OCI-LY1 (cell line): ENCODE measurements at regions not wholly inside any gene's neighbourhood (a gene's known extent, or its start where the extent isn't known, plus 50 kb on each side); places are given as distances from the start of the nearest gene placed in this dataset.

Experiments
- H2AFZ ChIP-seq: fragments of 200-600 bp; sonication (generic), shearing (Covaris generic); 2 replicates; pipeline ENCODE4 v1.6.0; 2014; ENCODE audit warnings: antibody characterized with exemption, mild to moderate bottlenecking, low read length
- H3F3A ChIP-seq: fragments of 200-600 bp; sonication (generic), shearing (Covaris generic); 2 replicates; pipeline ENCODE4 v1.6.0; 2014; ENCODE audit warnings: mild to moderate bottlenecking, antibody characterized with exemption, low read length, moderate library complexity; ENCODE audit not compliant: insufficient read depth
- H3K27ac ChIP-seq: fragments of 200-600 bp; sonication (generic); 2 replicates; pipeline ENCODE4 v1.5.1; 2014; ENCODE audit warnings: low read length, mixed run types, mild to moderate bottlenecking, low read depth; ENCODE audit not compliant: poor library complexity, severe bottlenecking
- H3K27me3 ChIP-seq: fragments of 200-600 bp; sonication (generic); 2 replicates; pipeline ENCODE4 v1.6.0; 2014; ENCODE audit warnings: antibody characterized with exemption, mild to moderate bottlenecking, low read length, moderate library complexity; ENCODE audit not compliant: insufficient read depth
- H3K36me3 ChIP-seq: fragments of 200-600 bp; sonication (generic); 2 replicates; pipeline ENCODE4 v1.6.1; 2014; ENCODE audit warnings: mild to moderate bottlenecking, antibody characterized with exemption, low read length, moderate library complexity, mixed read lengths; ENCODE audit not compliant: insufficient read depth
- H3K4me1 ChIP-seq: fragments of 200-600 bp; sonication (generic); 2 replicates; pipeline ENCODE4 v1.5.1; 2014; ENCODE audit warnings: mild to moderate bottlenecking, low read length, moderate library complexity; ENCODE audit not compliant: insufficient read depth, severe bottlenecking
- H3K4me2 ChIP-seq: fragments of 200-600 bp; sonication (generic), shearing (Covaris generic); 2 replicates; pipeline ENCODE4 v1.6.1; 2014; ENCODE audit warnings: low read length
- H3K4me3 ChIP-seq: fragments of 200-600 bp; sonication (generic); 2 replicates; pipeline ENCODE4 v1.5.1; 2014; ENCODE audit warnings: low read length, low read depth, mild to moderate bottlenecking, mixed read lengths; ENCODE audit not compliant: poor library complexity, severe bottlenecking
- H3K79me2 ChIP-seq: fragments of 200-600 bp; shearing (Covaris generic); 2 replicates; pipeline ENCODE4 v1.6.1; 2016; ENCODE audit warnings: mixed run types, low read length, mixed read lengths; ENCODE audit not compliant: insufficient read depth
- H3K9ac ChIP-seq: fragments of 200-600 bp; sonication (generic), shearing (Covaris generic); 2 replicates; pipeline ENCODE4 v1.6.1; 2014; ENCODE audit warnings: mild to moderate bottlenecking, low read length, mixed read lengths
- H3K9me2 ChIP-seq: fragments of 200-600 bp; sonication (generic), shearing (Covaris generic); 2 replicates; pipeline ENCODE4 v1.6.1; 2014; ENCODE audit warnings: low read depth, mild to moderate bottlenecking, low read length, mixed read lengths
- H3K9me3 ChIP-seq: fragments of 200-600 bp; shearing (Covaris generic); 2 replicates; pipeline ENCODE4 v1.6.1; 2014; ENCODE audit warnings: low read length, mixed read lengths
- H4K20me1 ChIP-seq: fragments of 200-600 bp; sonication (generic), shearing (Covaris generic); 2 replicates; pipeline ENCODE4 v1.6.0; 2016; ENCODE audit warnings: mild to moderate bottlenecking, low read length; ENCODE audit not compliant: insufficient read depth
- EZH2 ChIP-seq: fragments of 200-600 bp; sonication (generic), shearing (Covaris generic); IDR thresholded peaks from 2 replicates; pipeline ENCODE4 v1.8.0; 2017; ENCODE audit warnings: borderline replicate concordance, mixed run types, mild to moderate bottlenecking, antibody characterized with exemption, low read length, moderate library complexity, mixed read lengths
- TF ChIP-seq, protein P1 (sequence below): fragments of 200-600 bp; sonication (generic), shearing (Covaris generic); IDR thresholded peaks from 2 replicates; pipeline ENCODE4 v1.5.1; 2017; ENCODE audit warnings: mild to moderate bottlenecking, antibody characterized with exemption, low read length, moderate library complexity, mixed read lengths

DNA sequence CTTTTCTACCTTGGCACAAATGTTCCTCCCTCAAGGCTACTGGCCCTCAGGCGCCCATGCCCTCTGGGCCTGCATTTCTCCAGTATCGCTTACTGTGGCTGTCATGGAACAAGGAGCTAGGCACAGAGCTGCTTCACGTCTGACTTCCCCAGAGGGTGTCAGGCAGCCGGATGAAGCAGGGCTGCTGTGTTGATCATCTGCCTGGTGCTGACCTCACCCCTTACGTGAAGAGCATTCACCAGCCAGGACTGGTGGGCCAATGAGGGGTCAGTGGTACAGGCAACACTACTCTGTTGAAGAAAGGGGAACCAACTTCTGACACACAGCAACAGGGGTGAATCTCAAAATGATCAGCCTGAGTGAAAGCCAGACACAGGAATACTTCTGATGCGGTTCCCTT lies 215.5 kb upstream of the GALNT2 start:
- H3K9ac ChIP-seq = no peak overlapping the region
- H3K27ac ChIP-seq = no peak overlapping the region
- no peaks in the 10 kb centered on the region for H3K79me2 ChIP-seq
- no peaks in the 10 kb centered on the region for H3K36me3 ChIP-seq
- TF ChIP-seq, protein P1, sequence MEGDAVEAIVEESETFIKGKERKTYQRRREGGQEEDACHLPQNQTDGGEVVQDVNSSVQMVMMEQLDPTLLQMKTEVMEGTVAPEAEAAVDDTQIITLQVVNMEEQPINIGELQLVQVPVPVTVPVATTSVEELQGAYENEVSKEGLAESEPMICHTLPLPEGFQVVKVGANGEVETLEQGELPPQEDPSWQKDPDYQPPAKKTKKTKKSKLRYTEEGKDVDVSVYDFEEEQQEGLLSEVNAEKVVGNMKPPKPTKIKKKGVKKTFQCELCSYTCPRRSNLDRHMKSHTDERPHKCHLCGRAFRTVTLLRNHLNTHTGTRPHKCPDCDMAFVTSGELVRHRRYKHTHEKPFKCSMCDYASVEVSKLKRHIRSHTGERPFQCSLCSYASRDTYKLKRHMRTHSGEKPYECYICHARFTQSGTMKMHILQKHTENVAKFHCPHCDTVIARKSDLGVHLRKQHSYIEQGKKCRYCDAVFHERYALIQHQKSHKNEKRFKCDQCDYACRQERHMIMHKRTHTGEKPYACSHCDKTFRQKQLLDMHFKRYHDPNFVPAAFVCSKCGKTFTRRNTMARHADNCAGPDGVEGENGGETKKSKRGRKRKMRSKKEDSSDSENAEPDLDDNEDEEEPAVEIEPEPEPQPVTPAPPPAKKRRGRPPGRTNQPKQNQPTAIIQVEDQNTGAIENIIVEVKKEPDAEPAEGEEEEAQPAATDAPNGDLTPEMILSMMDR = no peak
- no peak for TF ChIP-seq EZH2
- H3K9me3 ChIP-seq = no peaks in the 10 kb centered on the region
- H2AFZ ChIP-seq = no peak overlapping the region
- no peak overlapping the region for H3K4me2 ChIP-seq
- H4K20me1 ChIP-seq = no peaks in the 10 kb centered on the region
- H3K4me1 ChIP-seq = peaks cover 13% of the 10 kb centered on the region
- no peaks in the 10 kb centered on the region for H3F3A ChIP-seq
- H3K4me3 ChIP-seq = no peak overlapping the region
- no peaks in the 10 kb centered on the region for H3K27me3 ChIP-seq
- no peaks in the 10 kb centered on the region for H3K9me2 ChIP-seq

DNA sequence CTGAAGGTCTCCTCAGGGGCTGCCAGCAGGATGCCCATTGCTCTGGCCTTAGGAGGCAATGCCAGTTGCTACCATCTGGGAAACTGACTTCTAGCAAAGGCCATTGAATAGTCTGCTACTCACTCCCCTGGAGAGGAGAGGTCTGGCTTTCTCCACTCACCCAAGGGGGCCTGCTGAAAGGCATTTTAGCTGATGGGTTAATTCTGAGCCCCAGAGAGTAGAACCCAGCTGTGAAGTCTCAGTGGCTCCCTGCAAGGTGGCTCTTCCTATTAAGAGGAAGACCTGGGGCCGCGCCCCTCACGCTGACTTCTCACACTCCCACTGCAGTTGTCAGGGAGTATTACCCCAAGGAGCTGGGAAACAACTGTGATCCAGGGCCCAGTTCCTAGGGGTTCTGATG lies 213.3 kb upstream of the GALNT2 start:
- H4K20me1 ChIP-seq = no peaks in the 10 kb centered on the region
- peaks cover 14% of the 10 kb centered on the region for H3K4me1 ChIP-seq
- no peaks in the 10 kb centered on the region for H3K27me3 ChIP-seq
- TF ChIP-seq, protein P1 = no peak
- TF ChIP-seq EZH2 = no peak
- H3K4me2 ChIP-seq = no peak overlapping the region
- H3K36me3 ChIP-seq = no peaks in the 10 kb centered on the region
- H3F3A ChIP-seq = no peaks in the 10 kb centered on the region
- H3K4me3 ChIP-seq = no peak overlapping the region
- no peak overlapping the region for H3K27ac ChIP-seq
- H3K9ac ChIP-seq = no peak overlapping the region
- no peaks in the 10 kb centered on the region for H3K79me2 ChIP-seq
- no peaks in the 10 kb centered on the region for H3K9me2 ChIP-seq
- H3K9me3 ChIP-seq = no peaks in the 10 kb centered on the region
- no peak overlapping the region for H2AFZ ChIP-seq

DNA sequence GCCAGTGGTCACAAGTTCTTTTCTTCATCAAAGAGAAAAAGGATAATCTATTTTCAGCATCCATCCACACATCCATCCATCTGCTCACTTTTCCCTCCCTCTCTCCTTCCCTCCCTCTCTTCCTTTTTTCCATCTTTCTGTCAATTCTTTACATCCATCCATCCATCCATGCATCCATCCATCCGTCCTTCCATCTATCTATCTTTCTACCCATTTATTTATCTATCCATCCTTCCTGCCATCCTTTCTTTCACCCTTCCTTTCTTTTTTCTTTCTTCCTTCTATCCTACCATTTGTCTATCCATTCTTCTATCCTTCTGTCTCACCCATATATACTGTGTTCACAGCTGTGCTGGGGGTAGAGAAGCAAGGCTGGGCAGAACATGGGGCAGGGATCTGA lies 212.4 kb upstream of the GALNT2 start:
- Histone ChIP-seq H3K27me3 (no peaks in the 10 kb centered on the region), H3K9ac (no peak overlapping the region), H3K79me2 (no peaks in the 10 kb centered on the region), H3K4me3 (no peak overlapping the region), H3K4me2 (no peak overlapping the region), H3K36me3 (no peaks in the 10 kb centered on the region), H4K20me1 (no peaks in the 10 kb centered on the region), H3K9me2 (no peaks in the 10 kb centered on the region), H3K27ac (no peak overlapping the region), H3K9me3 (no peaks in the 10 kb centered on the region), H3F3A (no peaks in the 10 kb centered on the region), H2AFZ (no peak overlapping the region), H3K4me1 (peaks cover 14% of the 10 kb centered on the region)
- TF ChIP-seq, protein P1 = no peak
- no peak for TF ChIP-seq EZH2
